Pancreas (tissue), 10 donors: ENCODE measurements at regions not wholly inside any gene's neighbourhood (a gene's known extent, or its start where the extent isn't known, plus 50 kb on each side); places are given as distances from the start of the nearest gene placed in this dataset.
"Not testable (repeated sequence)": the region's sequence is repeated elsewhere in the genome, so short reads cannot be mapped to it uniquely, and the experiment has no call there.

ENCODE experiments used
- ATAC-seq, 4 donors: fragments of 200-7000 bp; cut with Tn5 transposase; one replicate each; pipeline versions ENCODE4 v1.8.0 to v1.9.1; 2020; ENCODE audit warnings: mild to moderate bottlenecking in 4 of 4, moderate library complexity in 4 of 4
- DNase-seq, 6 donors: peaks; one replicate each; pipeline ENCODE4 v3.0.0-alpha.2; 2020
- FAIRE-seq: peaks from 2 replicates; lab custom pipeline; 2012; peaks lifted over from hg19 to GRCh38; lab: Jason Lieb, UNC
- H3K27ac ChIP-seq, 4 donors: fragments of 200-600 bp; sonication (generic); 1 replicate in 3 of 4; 2 replicates in 1 of 4; pipeline versions ENCODE4 v1.5.0 to v1.8.0; 2020
- H3K27me3 ChIP-seq, 4 donors: fragments of 200-600 bp; one replicate each; pipeline ENCODE4 v1.8.0; 2021
- H3K36me3 ChIP-seq, 3 donors: fragments of 200-600 bp; sonication (generic) in 1 of 3; one replicate each; pipeline versions ENCODE4 v1.5.0 to v1.8.0; 2020 to 2021
- H3K4me1 ChIP-seq, 3 donors: fragments of 200-600 bp; one replicate each; pipeline ENCODE4 v1.8.0; 2021
- H3K4me3 ChIP-seq, 4 donors: fragments of 200-600 bp; sonication (generic) in 2 of 4; one replicate each; pipeline versions ENCODE4 v1.5.0 to v1.8.0; 2020 to 2021
- H3K9me3 ChIP-seq, 4 donors: fragments of 200-600 bp; one replicate each; pipeline ENCODE4 v1.8.0; 2021
- CTCF ChIP-seq, 4 donors: fragments of 200-600 bp; sonication (generic) in 3 of 4; IDR thresholded peaks; one replicate each; pipeline versions ENCODE4 v1.5.0 to v1.8.0; 2021; ENCODE audit warnings: antibody characterized with exemption in 4 of 4
- WGBS, 2 donors: extraction: QIAGEN DNeasy Blood & Tissue Kit; methylation state at CpG; one replicate each; pipeline ENCODE4 v1.1.7; 2013; 5-methylcytosine and 5-hydroxymethylcytosine counted together
- intact Hi-C, 3 donors: fragments of 100-400 bp; cut with DNase I; formaldehyde crosslinking; loops; one replicate each; pipeline versions ENCODE4 v1.11.1 to v1.14.2; 2022
- donor health status: healthy with polysubstance abuse.
- donor health status: DM: no; HTN: no; CAD: no; lungs with moderate emphysema.
- donor health status: DM: no; HTN: no; CAD: no.
- donor health status: control.
- donor health status: control.
- donor health status: Bipolar disorder and iron deficiency.
- donor health status: DM: yes; HTN: yes; CAD: no.
- donor health status: DM: no; HTN: no; CAD: no.
- donor health status: DM: no; HTN: no; CAD: no.
- donor health status: DM: yes; HTN: yes; CAD: no.

- 40 to 43% methylated on average over 1 of the region's 1 CpG for WGBS, 2 donors
Measured at GRCh38 chrX:151084454-151084853, 91.9 kb upstream of the GPR50 start.

GRCh38 chrX:151085207-151085606 is 91.2 kb upstream of the GPR50 start:
- H3K4me3 ChIP-seq: no peak overlapping the region
- no peaks in the 10 kb centered on the region for H3K4me1 ChIP-seq
- no peak overlapping the region for H3K27ac ChIP-seq
- whole genome bisulfite sequencing, 2 donors: 17 to 23% methylated on average over 3 of the region's 3 CpGs
- TF ChIP-seq CTCF (IDR thresholded peaks at IDR 0.05): no peak
- DNase-seq (peak in 4 of 6 donors; percentile 30 to 46 (median 36)), ATAC-seq (peak; percentile 49 to 76 (median 67)), FAIRE-seq (no peak)
- peaks cover 0 to 11% (median 0%) of the 10 kb centered on the region in 4 donors for H3K27me3 ChIP-seq
- no peaks in the 10 kb centered on the region for H3K36me3 ChIP-seq
- H3K9me3 ChIP-seq: no peaks in the 10 kb centered on the region
- intact Hi-C loops: loop anchor here in 1 of 3 donors (10.0 kb wide), 1 partner anchor 320 kb away; no protein-coding TSS in a partner anchor

More at GRCh38 chrX:151084454-151084853, 91.9 kb upstream of the GPR50 start:
- Histone ChIP-seq H3K36me3 (no peaks in the 10 kb centered on the region), H3K27me3 (peaks cover 0 to 5% (median 0%) of the 10 kb centered on the region in 4 donors), H3K27ac (no peak overlapping the region), H3K4me1 (no peaks in the 10 kb centered on the region), H3K9me3 (no peaks in the 10 kb centered on the region), H3K4me3 (no peak overlapping the region)
- DNase-seq (no peak), FAIRE-seq (no peak), ATAC-seq (no peak)
- intact Hi-C loops: loop anchor here in 2 of 3 donors (5.0 to 10.0 kb wide), 2 partner anchors 312 to 320 kb away; no protein-coding TSS in a partner anchor
- no peak for TF ChIP-seq CTCF (IDR thresholded peaks at IDR 0.05)

GRCh38 chrX:151088221-151088620 is 88.2 kb upstream of the GPR50 start:
- Histone ChIP-seq H3K9me3 (no peaks in the 10 kb centered on the region), H3K27me3 (peaks cover 0 to 6% (median 0%) of the 10 kb centered on the region in 4 donors), H3K4me3 (no peak overlapping the region), H3K36me3 (no peaks in the 10 kb centered on the region), H3K4me1 (no peaks in the 10 kb centered on the region), H3K27ac (no peak overlapping the region)
- 68 to 76% methylated on average over 3 of the region's 3 CpGs for WGBS, 2 donors
- intact Hi-C loops: loop anchor here in 1 of 3 donors (10.0 kb wide), 1 partner anchor 323 kb away; no protein-coding TSS in a partner anchor
- no peak for TF ChIP-seq CTCF (IDR thresholded peaks at IDR 0.05)
- FAIRE-seq (no peak), ATAC-seq (no peak), DNase-seq (no peak)

DNA sequence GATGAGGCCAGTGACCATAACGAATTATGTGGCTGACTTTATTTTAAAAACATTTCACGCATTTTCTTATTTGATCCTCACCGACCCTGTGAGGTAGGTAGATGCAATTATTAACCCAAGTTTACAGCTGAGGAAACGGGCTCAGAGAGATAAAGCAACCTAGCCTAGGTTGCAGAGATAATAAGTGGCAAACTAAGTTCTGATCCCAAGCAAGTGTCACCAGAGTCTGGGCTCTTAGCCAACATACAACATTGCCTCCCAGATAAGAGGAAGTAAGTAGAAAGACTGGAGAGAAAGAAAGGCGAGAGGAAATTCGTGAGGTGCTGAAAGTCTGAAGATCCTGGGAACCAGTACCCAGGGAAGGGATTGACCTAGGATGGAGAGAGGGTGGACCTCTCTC is 77.4 kb upstream of the GPR50 start:
- TF ChIP-seq CTCF (IDR thresholded peaks at IDR 0.05): no peak
- WGBS, 2 donors: 6 to 30% methylated on average over 6 of the region's 6 CpGs
- Histone ChIP-seq H3K27me3 (no peaks in the 10 kb centered on the region), H3K4me3 (no peak overlapping the region), H3K27ac (no peak overlapping the region), H3K36me3 (no peaks in the 10 kb centered on the region), H3K4me1 (no peaks in the 10 kb centered on the region), H3K9me3 (no peaks in the 10 kb centered on the region)
- intact Hi-C loops: no loop called here
- DNase-seq (no peak), ATAC-seq (peak in 2 of 4 donors; percentile 29 to 48), FAIRE-seq (no peak)

DNA sequence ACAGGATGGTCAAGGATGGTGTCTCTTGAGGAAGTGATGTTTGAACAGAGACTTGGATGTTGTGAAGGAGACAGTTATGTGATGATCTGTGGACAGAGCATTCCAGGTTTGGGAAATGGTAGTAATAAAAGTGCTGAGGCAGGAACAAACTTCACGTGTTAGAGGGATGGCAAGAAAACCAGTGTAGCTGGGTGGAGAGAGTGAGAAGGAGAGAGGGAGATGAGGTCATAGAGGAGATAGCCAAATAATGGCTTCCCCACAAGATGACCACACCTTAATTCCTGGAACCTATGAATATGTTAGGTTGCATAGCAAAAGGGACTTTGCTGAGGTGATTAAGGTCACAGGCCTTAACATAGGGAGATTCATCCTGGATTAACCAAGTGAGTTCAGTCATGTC is 75.6 kb upstream of the GPR50 start:
- H3K4me1 ChIP-seq: no peaks in the 10 kb centered on the region
- H3K4me3 ChIP-seq: no peak overlapping the region
- 65 to 81% methylated on average over 1 of the region's 1 CpG for WGBS, 2 donors
- no peak for TF ChIP-seq CTCF (IDR thresholded peaks at IDR 0.05)
- intact Hi-C loops: no loop called here
- no peaks in the 10 kb centered on the region for H3K27me3 ChIP-seq
- no peak for DNase-seq
- no peak for ATAC-seq
- no peak overlapping the region for H3K27ac ChIP-seq
- H3K9me3 ChIP-seq: no peaks in the 10 kb centered on the region
- H3K36me3 ChIP-seq: no peaks in the 10 kb centered on the region
- FAIRE-seq: no peak

GRCh38 chrX:151113200-151113599 is 63.2 kb upstream of the GPR50 start:
- H3K9me3 ChIP-seq, FAIRE-seq, H3K4me3 ChIP-seq, DNase-seq, intact Hi-C loops, H3K27me3 ChIP-seq, H3K4me1 ChIP-seq, ATAC-seq, H3K27ac ChIP-seq, H3K36me3 ChIP-seq: not testable (repeated sequence)
- WGBS, 2 donors: 73 to 75% methylated on average over 3 of the region's 3 CpGs
